ENCODE measurements at regions not wholly inside any gene's neighbourhood (a gene's known extent, or its start where the extent isn't known, plus 50 kb on each side); places are given as distances from the start of the nearest gene placed in this dataset.

DNA sequence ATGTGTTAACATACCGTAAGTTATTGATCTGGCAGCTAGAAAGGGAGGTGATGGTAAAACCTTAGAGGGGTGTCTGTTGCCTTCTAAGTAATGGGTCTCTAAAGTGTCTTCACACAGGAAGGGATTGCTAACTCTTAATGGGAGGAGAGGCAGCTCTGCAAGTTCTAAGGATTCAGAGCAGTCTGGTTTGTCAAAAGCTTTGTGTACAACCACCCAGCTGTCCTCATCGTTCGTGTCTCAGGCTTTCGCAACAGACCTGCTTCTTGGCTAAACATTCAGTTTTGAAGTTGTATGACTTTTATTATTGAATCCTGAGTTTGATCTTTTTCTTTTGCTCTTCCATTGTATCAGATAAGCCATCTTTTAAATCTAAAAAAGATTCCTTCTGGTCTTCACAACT, 404.9 kb downstream of the SQOR start:
- no peak overlapping the region for H3K4me3 Mint-ChIP-seq (ENCODE audit: low read depth, unreplicated experiment)
- H3K27ac Mint-ChIP-seq (ENCODE audit: unreplicated experiment), result no peak overlapping the region
- H3K36me3 Mint-ChIP-seq (ENCODE audit: insufficient read depth, unreplicated experiment), result no peaks in the 10 kb centered on the region
- CTCF ChIA-PET, result interaction anchor here (0.6 kb wide), 1 partner anchor 119 kb away, joined by 3 read pairs; no protein-coding TSS in a partner anchor
- H3K27me3 Mint-ChIP-seq (ENCODE audit: unreplicated experiment), result no peaks in the 10 kb centered on the region
- DNase-seq, result no peak
- BruUV-seq (replicated peaks), result no TSS peak
- TF ChIP-seq, protein P1, sequence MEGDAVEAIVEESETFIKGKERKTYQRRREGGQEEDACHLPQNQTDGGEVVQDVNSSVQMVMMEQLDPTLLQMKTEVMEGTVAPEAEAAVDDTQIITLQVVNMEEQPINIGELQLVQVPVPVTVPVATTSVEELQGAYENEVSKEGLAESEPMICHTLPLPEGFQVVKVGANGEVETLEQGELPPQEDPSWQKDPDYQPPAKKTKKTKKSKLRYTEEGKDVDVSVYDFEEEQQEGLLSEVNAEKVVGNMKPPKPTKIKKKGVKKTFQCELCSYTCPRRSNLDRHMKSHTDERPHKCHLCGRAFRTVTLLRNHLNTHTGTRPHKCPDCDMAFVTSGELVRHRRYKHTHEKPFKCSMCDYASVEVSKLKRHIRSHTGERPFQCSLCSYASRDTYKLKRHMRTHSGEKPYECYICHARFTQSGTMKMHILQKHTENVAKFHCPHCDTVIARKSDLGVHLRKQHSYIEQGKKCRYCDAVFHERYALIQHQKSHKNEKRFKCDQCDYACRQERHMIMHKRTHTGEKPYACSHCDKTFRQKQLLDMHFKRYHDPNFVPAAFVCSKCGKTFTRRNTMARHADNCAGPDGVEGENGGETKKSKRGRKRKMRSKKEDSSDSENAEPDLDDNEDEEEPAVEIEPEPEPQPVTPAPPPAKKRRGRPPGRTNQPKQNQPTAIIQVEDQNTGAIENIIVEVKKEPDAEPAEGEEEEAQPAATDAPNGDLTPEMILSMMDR (IDR thresholded peaks at IDR 0.05; ENCODE audit: unreplicated experiment), result no peak
- H3K9me3 Mint-ChIP-seq (ENCODE audit: low read depth, unreplicated experiment), result no peaks in the 10 kb centered on the region
- intact Hi-C loops (cut with micrococcal nuclease; ENCODE audit: unreplicated experiment), result no loop called here
- no peaks in the 10 kb centered on the region for H3K4me1 Mint-ChIP-seq (ENCODE audit: low read depth, unreplicated experiment)

DNA sequence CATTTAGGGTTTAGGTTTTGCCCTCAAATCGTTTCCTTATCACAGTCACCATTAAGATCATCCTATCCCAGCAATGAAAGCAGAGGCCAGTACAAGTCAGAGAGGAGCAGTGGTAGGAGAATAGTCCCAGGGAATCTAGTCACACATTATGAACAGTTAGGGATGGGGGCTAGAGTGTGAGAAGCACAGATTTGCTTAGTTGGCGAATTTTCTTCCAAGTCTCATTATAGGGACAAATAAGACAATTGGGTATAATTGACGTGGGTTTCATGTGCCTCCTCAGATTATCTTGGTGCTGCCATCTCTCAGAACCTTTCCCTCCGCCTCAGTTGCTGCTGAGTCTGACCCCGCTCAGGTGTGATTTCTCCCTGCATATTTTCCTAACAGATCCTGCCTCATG, 407.1 kb downstream of the SQOR start:
- BruUV-seq (replicated peaks), result no TSS peak
- TF ChIP-seq, protein P1 (IDR thresholded peaks at IDR 0.05; ENCODE audit: unreplicated experiment), result no peak
- intact Hi-C loops (cut with micrococcal nuclease; ENCODE audit: unreplicated experiment), result no loop called here
- Mint-ChIP-seq H3K27me3 (ENCODE audit: unreplicated experiment) (no peaks in the 10 kb centered on the region), H3K9me3 (ENCODE audit: low read depth, unreplicated experiment) (no peaks in the 10 kb centered on the region), H3K27ac (ENCODE audit: unreplicated experiment) (no peak overlapping the region), H3K4me1 (ENCODE audit: low read depth, unreplicated experiment) (no peaks in the 10 kb centered on the region), H3K36me3 (ENCODE audit: insufficient read depth, unreplicated experiment) (no peaks in the 10 kb centered on the region), H3K4me3 (ENCODE audit: low read depth, unreplicated experiment) (no peak overlapping the region)
- DNase-seq, result no peak
- CTCF ChIA-PET, result no interaction called here

DNA sequence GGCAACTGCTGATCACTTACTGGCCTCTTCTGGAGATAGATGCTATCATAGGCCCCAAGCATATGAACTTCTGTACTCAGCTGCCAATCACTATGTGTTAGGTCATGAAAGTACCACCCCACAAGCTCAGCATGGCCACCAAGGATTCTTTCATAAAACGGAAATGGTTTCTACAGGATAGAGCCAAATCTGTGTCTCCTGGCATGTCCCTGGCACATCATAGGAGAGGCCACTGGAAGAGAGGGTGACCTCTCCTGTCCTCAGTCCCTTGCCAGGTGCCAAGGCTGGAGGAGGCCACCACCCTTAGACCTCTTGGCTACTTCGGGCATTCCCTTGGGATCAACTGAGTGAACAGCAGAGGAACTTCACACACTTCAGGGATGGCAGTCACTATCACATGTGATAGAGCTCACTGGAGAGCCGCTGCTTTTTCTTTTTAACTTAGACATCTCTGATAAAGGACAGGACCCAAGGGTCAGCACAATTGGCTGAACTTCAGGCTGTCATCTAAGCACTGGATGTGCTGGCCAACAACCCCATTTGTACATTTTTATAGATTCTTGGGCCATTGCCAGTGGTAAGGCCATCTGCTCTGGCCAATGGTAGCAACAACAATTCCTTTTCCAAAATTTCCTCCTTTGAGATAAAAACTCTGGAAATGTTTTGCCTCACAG, 425.2 kb downstream of the SQOR start:
- CTCF ChIA-PET, result no interaction called here
- Mint-ChIP-seq H3K36me3 (ENCODE audit: insufficient read depth, unreplicated experiment) (no peaks in the 10 kb centered on the region), H3K4me1 (ENCODE audit: low read depth, unreplicated experiment) (no peaks in the 10 kb centered on the region), H3K27me3 (ENCODE audit: unreplicated experiment) (no peaks in the 10 kb centered on the region), H3K27ac (ENCODE audit: unreplicated experiment) (no peak overlapping the region), H3K4me3 (ENCODE audit: low read depth, unreplicated experiment) (no peak overlapping the region), H3K9me3 (ENCODE audit: low read depth, unreplicated experiment) (no peaks in the 10 kb centered on the region)
- intact Hi-C loops (cut with micrococcal nuclease; ENCODE audit: unreplicated experiment), result no loop called here
- no TSS peak for BruUV-seq (replicated peaks)
- TF ChIP-seq, protein P1 (IDR thresholded peaks at IDR 0.05; ENCODE audit: unreplicated experiment), result no peak
- no peak for DNase-seq

DNA sequence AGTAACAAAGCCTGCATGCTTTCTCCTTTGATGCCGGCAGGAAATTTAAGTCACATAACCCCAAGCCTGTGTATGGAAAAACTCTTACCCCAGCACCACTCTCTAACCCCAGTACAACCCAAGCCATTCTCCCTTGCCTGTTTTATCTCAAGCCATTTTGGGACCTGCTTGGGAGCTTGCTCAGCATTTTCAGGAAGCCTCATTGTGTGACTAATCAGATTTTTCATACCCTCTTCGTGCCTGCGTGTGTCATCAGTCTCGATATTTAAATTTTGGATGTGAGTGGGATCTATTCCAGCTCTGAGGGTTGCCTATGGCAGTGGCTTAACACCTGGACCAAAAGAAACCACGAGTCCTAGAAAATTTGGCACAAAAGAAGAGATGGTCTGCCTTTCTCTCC, 426.2 kb downstream of the SQOR start:
- intact Hi-C loops (cut with micrococcal nuclease; ENCODE audit: unreplicated experiment), result no loop called here
- Mint-ChIP-seq H3K27ac (ENCODE audit: unreplicated experiment) (no peak overlapping the region), H3K9me3 (ENCODE audit: low read depth, unreplicated experiment) (no peaks in the 10 kb centered on the region), H3K4me3 (ENCODE audit: low read depth, unreplicated experiment) (no peak overlapping the region), H3K27me3 (ENCODE audit: unreplicated experiment) (no peaks in the 10 kb centered on the region), H3K4me1 (ENCODE audit: low read depth, unreplicated experiment) (no peaks in the 10 kb centered on the region), H3K36me3 (ENCODE audit: insufficient read depth, unreplicated experiment) (no peaks in the 10 kb centered on the region)
- CTCF ChIA-PET, result no interaction called here
- no TSS peak for BruUV-seq (replicated peaks)
- no peak for DNase-seq
- TF ChIP-seq, protein P1 (IDR thresholded peaks at IDR 0.05; ENCODE audit: unreplicated experiment), result no peak
